Astrocyte (in vitro differentiated cells and primary cell): ENCODE measurements at regions not wholly inside any gene's neighbourhood (a gene's known extent, or its start where the extent isn't known, plus 50 kb on each side); places are given as distances from the start of the nearest gene placed in this dataset.

Source experiments
- DNase-seq: peaks from one replicate; pipeline ENCODE4 v3.0.0-alpha.2; 2010; ENCODE audit warnings: low read depth
- FAIRE-seq: peaks from 2 replicates; lab custom pipeline; 2011; peaks lifted over from hg19 to GRCh38; lab: Jason Lieb, UNC
- H2AFZ ChIP-seq: 2 replicates; pipeline ENCODE4 v1.6.0; 2012; ENCODE audit warnings: low read depth, low read length, inconsistent platforms
- H3K27ac ChIP-seq: 2 replicates; pipeline ENCODE4 v1.5.1; 2011; ENCODE audit warnings: low read depth, low read length, inconsistent platforms
- H3K27me3 ChIP-seq: 2 replicates; pipeline ENCODE4 v1.6.0; 2011; ENCODE audit warnings: low read length, inconsistent platforms; ENCODE audit not compliant: insufficient read depth
- H3K36me3 ChIP-seq: 2 replicates; pipeline ENCODE4 v1.5.1; 2011; ENCODE audit warnings: low read length, inconsistent platforms; ENCODE audit not compliant: insufficient read depth
- H3K4me1 ChIP-seq: 2 replicates; pipeline ENCODE4 v1.5.1; 2011; ENCODE audit warnings: low read length, inconsistent platforms; ENCODE audit not compliant: insufficient read depth
- H3K4me2 ChIP-seq: 2 replicates; pipeline ENCODE4 v1.6.0; 2012; ENCODE audit warnings: low read length, inconsistent platforms
- H3K4me3 ChIP-seq: 2 replicates; pipeline ENCODE4 v1.5.1; 2011; ENCODE audit warnings: low read depth, mild to moderate bottlenecking, low read length, inconsistent platforms; ENCODE audit not compliant: insufficient read depth
- H3K79me2 ChIP-seq: 2 replicates; pipeline ENCODE4 v1.6.0; 2012; ENCODE audit warnings: mild to moderate bottlenecking, low read length, inconsistent platforms; ENCODE audit not compliant: insufficient read depth
- H3K9ac ChIP-seq: 2 replicates; pipeline ENCODE4 v1.6.0; 2012; ENCODE audit warnings: mild to moderate bottlenecking, low read length, inconsistent platforms
- H3K9me3 ChIP-seq: 2 replicates; pipeline ENCODE4 v1.5.1; 2012; ENCODE audit warnings: low read depth, mild to moderate bottlenecking, low read length, inconsistent platforms; ENCODE audit not compliant: insufficient read depth
- H4K20me1 ChIP-seq: 2 replicates; pipeline ENCODE4 v1.6.0; 2012; ENCODE audit warnings: low read length, inconsistent platforms; ENCODE audit not compliant: insufficient read depth
- H3K27ac Mint-ChIP-seq: one replicate; pipeline ENCODE4 v1.8.0; 2021; ENCODE audit warnings: mild to moderate bottlenecking, mixed read lengths; ENCODE audit not compliant: unreplicated experiment
- H3K27me3 Mint-ChIP-seq: one replicate; pipeline ENCODE4 v1.8.0; 2021; ENCODE audit warnings: low read depth, mixed read lengths; ENCODE audit not compliant: unreplicated experiment
- H3K36me3 Mint-ChIP-seq: one replicate; pipeline ENCODE4 v1.8.0; 2021; ENCODE audit warnings: low read depth, mixed read lengths; ENCODE audit not compliant: unreplicated experiment
- H3K4me1 Mint-ChIP-seq: one replicate; pipeline ENCODE4 v1.8.0; 2021; ENCODE audit warnings: low read depth, mixed read lengths; ENCODE audit not compliant: unreplicated experiment
- H3K4me3 Mint-ChIP-seq: one replicate; pipeline ENCODE4 v1.8.0; 2021; ENCODE audit warnings: mild to moderate bottlenecking, moderate library complexity, mixed read lengths; ENCODE audit not compliant: unreplicated experiment
- H3K9me3 Mint-ChIP-seq: one replicate; pipeline ENCODE4 v1.8.0; 2021; ENCODE audit warnings: mild to moderate bottlenecking, mixed read lengths; ENCODE audit not compliant: unreplicated experiment
- CTCF ChIP-seq: IDR thresholded peaks from 2 replicates; pipeline ENCODE4 v1.5.1; 2011; ENCODE audit warnings: low read depth, mild to moderate bottlenecking, inconsistent platforms, low read length, moderate library complexity; ENCODE audit not compliant: insufficient read depth
- EZH2 ChIP-seq: IDR thresholded peaks from 2 replicates; pipeline ENCODE4 v1.6.1; 2012; ENCODE audit warnings: mild to moderate bottlenecking, low read length, inconsistent platforms; ENCODE audit not compliant: insufficient read depth

- no peak for TF ChIP-seq EZH2
- Histone ChIP-seq H3K27me3 (no peaks in the 10 kb centered on the region), H3K9me3 (no peaks in the 10 kb centered on the region), H3K4me2 (no peak overlapping the region), H3K36me3 (no peaks in the 10 kb centered on the region), H3K27ac (no peak overlapping the region), H3K4me3 (no peak overlapping the region), H3K4me1 (no peaks in the 10 kb centered on the region), H3K79me2 (no peaks in the 10 kb centered on the region), H3K9ac (no peak overlapping the region), H2AFZ (no peak overlapping the region), H4K20me1 (no peaks in the 10 kb centered on the region)
- H3K36me3 Mint-ChIP-seq, result no peaks in the 10 kb centered on the region
- H3K4me3 Mint-ChIP-seq, result no peak overlapping the region
- H3K4me1 Mint-ChIP-seq, result no peaks in the 10 kb centered on the region
- no peaks in the 10 kb centered on the region for H3K27me3 Mint-ChIP-seq
- no peak for FAIRE-seq
- H3K27ac Mint-ChIP-seq, result no peak overlapping the region
- no peaks in the 10 kb centered on the region for H3K9me3 Mint-ChIP-seq
- no peak for DNase-seq
These were observed 1400.0 kb downstream of the CDY2B start for GRCh38 chrY:16480031-16480430.

GRCh38 chrY:16474053-16474452 is 1406.0 kb downstream of the CDY2B start:
- Histone ChIP-seq H3K4me1 (no peaks in the 10 kb centered on the region), H3K36me3 (no peaks in the 10 kb centered on the region), H2AFZ (no peak overlapping the region), H3K27me3 (no peaks in the 10 kb centered on the region), H3K9me3 (no peaks in the 10 kb centered on the region), H3K4me3 (no peak overlapping the region), H3K27ac (no peak overlapping the region), H3K4me2 (no peak overlapping the region), H3K9ac (no peak overlapping the region), H4K20me1 (no peaks in the 10 kb centered on the region), H3K79me2 (no peaks in the 10 kb centered on the region)
- Mint-ChIP-seq H3K4me3 (no peak overlapping the region), H3K27me3 (no peaks in the 10 kb centered on the region), H3K27ac (peak overlapping the region; percentile 50), H3K4me1 (peaks cover 4% of the 10 kb centered on the region), H3K36me3 (no peaks in the 10 kb centered on the region), H3K9me3 (no peaks in the 10 kb centered on the region)
- no peak for TF ChIP-seq EZH2
- no peak for TF ChIP-seq CTCF
- no peak for FAIRE-seq
- DNase-seq, result no peak

GRCh38 chrY:16454799-16455198 is 1425.2 kb downstream of the CDY2B start:
- H3K36me3 Mint-ChIP-seq, result no peaks in the 10 kb centered on the region
- H3K4me3 Mint-ChIP-seq, result no peak overlapping the region
- TF ChIP-seq CTCF (no peak), EZH2 (no peak)
- no peak overlapping the region for H3K9ac ChIP-seq
- H3K4me2 ChIP-seq, result no peak overlapping the region
- no peak overlapping the region for H3K4me3 ChIP-seq
- DNase-seq, result no peak
- no peak overlapping the region for H2AFZ ChIP-seq
- H3K4me1 ChIP-seq, result no peaks in the 10 kb centered on the region
- no peak for FAIRE-seq
- H4K20me1 ChIP-seq, result no peaks in the 10 kb centered on the region
- no peak overlapping the region for H3K27ac ChIP-seq
- H3K9me3 Mint-ChIP-seq, result no peaks in the 10 kb centered on the region
- no peaks in the 10 kb centered on the region for H3K79me2 ChIP-seq
- no peaks in the 10 kb centered on the region for H3K36me3 ChIP-seq
- no peaks in the 10 kb centered on the region for H3K27me3 Mint-ChIP-seq
- H3K9me3 ChIP-seq, result no peaks in the 10 kb centered on the region
- H3K4me1 Mint-ChIP-seq, result no peaks in the 10 kb centered on the region
- no peaks in the 10 kb centered on the region for H3K27me3 ChIP-seq
- no peak overlapping the region for H3K27ac Mint-ChIP-seq
